GM18868 (cell line): ENCODE measurements at regions not wholly inside any gene's neighbourhood (a gene's known extent, or its start where the extent isn't known, plus 50 kb on each side); places are given as distances from the start of the nearest gene placed in this dataset.

Source experiments
- ATAC-seq: cut with Tn5 transposase; IDR thresholded peaks from one replicate; pipeline ENCODE4 v1.9.1; 2021; ENCODE audit warnings: mild to moderate bottlenecking, moderate library complexity; ENCODE audit not compliant: unreplicated experiment

DNA sequence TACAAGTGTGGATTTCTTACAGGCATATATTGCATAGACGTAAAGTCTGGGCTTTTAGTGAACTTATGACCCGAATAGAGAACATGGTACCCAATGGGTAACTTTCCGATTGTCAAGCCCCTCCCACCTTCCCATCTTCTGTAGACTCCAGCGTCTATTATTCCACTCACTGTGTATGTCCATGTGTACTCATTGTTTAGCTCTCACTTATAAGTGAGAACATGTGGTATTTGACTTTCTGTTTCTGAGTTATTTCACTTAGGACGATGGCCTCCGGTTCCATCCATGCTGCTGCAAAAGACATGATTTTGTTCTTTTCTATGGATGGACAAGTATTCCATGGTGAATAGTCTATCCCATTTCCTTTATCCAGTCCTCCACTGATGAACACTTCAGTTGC, 306.4 kb downstream of the CD83 start:
- no peak for ATAC-seq

DNA sequence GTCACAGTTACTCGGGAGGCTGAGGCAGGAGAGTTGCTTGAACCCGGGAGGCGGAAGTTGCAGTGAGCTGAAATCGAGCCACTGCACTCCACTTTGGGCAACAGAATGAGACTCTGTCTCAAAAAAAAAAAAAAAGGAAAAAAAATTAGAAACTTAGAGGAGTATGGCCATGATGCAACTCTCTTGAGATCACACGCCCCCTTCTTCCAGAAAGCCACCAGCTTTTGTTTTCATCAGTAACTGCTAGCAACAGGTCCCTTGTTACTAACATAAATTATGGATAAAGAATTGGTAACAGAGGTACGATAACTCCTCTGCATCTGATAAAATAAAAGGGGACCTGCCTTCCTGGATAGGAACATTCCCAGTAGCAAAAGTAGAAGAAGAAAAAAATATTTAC, 308.2 kb downstream of the CD83 start:
- no peak for ATAC-seq

DNA sequence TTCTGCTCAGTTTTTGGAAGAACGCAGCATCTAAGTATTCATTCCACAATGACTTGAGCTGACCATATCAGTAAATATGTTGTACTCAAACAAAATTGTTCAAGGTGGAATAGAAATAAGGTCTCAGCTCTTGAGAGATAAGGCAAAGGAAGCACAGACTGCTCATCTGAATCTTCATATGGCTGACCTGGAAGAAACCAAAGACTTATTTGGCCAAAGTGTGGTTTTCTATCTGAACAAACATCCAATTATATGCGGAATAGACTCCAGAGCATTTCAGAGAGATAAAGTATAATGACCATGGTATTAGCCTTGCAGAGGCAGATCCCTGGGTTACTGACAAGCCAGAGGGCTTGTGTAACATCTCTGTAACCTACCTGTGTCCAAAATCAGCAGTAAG, 308.7 kb downstream of the CD83 start:
- no peak for ATAC-seq

DNA sequence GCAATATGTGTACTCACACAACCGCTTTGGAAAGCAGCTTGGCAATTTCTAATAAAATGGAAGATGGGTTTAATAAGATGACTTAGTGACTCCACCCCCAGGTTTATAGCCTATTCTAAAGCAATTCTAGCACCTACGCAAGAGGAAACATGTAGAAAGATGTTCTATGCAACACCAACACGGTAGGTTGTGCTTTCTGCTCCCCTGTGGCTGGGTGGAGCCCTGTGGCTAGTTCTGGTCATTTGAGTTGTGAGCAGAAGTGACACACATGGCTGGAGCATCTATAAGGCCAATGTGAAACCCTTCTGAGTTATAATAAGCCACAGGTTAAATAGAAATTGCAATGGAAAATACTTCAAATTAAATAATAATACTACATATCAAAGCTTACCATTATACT, 310.7 kb downstream of the CD83 start:
- ATAC-seq: no peak

DNA sequence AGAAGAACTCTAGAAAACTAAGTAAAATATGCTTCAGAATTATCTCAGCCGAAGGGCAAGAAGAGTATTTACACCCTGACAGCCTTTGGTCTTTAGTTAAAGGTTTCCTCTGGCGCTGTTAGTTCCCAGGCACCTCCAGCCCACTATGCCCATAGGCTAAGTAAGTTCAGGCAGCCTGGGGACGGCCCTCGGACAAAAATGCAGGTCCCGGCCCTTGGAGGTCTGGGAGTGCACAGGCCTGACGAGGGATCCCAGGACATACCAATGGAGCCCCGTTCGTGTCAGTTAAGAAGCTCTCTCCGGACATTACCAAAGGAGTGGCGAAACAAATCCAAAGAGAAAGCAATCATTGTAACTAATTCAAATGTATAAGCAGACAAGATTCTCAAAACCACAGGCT, 311.8 kb downstream of the CD83 start:
- ATAC-seq: no peak

DNA sequence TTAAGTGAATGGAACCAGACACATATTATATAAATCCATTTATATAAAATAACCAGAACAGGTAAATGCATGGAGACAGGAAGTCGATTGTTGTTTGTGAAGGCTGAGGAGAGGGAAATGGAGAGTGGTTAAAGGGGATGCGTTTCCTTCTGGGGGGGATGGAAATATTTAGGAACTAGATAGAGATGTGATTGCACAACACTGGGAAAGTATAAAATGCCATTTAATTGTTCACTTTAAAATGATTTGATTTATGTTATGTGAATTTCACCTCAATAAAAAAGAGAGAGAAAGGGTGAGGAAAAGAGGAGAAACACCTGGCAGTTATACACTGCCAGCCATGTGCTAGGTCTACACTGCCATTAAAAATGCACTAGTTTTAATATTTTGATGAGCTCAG, 312.6 kb downstream of the CD83 start:
- no peak for ATAC-seq

DNA sequence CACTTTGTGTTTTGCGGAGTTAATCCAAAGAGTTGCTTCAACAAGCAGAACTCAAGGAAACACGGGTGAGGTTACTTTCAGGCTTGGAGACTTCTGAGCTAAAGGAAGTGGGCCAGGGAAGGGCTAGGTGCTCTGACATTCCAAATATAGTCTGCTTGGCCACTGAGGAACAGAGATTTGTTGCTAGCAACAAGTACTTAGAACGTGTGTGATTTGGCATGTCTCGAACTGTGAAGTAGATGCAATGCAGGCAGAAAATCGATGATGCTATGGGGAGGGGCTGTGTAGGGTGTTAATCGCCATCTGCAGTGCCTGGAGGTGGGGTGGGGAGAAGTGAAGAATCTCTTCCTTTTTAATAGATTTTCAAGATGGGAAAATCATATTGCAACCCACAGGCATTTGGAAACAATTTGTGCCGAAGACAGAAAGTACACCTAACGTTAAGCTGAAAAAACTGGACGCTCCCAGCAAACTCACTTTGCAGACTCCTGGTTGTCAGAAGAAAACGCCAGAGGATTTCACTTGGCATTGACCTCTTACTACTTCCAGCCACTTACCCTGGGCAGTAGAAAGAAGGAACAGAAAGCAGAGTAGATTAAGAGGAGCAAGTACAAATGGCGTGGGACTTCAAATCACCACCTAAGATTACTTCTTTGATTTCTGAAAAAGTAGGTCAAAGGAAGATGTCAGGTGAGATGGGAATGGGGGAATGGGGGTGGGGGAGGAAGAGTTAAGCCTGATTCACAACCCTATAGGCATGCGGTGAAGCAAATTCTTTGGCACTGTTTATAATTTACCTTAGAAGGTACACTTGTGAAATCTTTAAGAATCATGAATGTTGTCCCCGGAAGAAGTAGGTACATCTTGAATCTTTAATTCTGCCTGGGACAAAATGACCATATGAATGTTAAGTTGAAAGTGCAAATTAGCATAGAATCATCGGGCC, 314.1 kb downstream of the CD83 start:
- no peak for ATAC-seq

DNA sequence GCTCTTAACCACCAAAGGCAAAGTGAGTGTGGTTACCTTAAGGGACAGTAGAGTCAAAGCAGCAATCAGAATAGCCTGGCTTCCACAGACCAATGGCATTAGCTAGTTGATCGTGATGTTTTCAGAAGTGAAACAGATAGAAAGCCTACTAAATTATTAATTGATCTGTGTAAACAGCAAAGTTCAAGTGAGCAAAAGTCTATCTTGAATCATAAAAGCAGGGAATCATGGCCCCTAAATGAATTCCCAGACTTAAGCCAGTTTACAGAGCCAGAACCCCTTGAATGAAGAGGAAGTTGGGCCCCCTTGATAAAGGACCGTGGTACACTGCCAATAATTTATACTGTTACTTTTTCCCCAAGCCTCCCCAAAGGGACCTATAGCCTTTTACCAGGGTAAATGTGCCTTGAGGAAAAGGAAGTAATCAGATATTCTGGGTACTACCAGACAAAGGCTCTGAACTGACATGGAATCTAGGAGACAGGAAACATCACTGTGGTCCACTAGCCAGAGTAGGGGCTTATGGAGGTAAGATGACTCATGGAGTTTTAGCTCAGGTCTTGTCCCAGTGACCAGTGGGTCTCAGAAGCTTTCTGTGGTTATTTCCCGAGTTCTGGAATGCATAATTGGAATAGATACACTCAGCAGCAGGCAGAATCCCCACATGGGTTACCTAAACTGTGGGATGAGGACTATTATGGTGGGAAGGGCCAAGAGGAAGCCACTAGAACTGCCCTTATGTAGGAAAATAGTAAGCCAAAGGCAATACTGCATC, 317.5 kb downstream of the CD83 start:
- no peak for ATAC-seq

DNA sequence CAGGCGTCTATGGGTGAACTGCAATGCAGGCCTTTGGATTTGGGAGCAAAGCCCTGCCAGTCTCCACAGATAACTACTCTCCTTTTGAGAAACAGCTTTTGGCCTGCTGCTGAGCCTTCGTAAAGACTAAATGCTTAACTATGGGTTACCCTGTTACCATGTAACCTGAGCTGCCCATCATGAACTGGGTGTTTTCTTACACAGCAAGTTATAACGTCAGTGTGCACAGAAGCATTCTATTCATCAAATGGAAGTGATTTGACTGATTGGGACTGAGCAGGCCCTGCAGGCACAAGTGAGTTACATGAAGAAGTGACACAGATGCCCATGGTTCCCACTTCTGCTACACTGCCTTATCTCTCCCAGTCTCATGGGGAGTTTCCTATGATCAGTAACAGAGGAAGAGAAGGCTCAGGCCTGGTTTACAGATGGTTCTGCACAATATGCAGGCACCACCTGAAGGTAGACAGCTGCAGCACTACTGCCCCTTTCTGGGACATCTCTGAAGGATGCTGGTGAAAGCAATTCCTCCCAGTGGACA, 319.1 kb downstream of the CD83 start:
- no peak for ATAC-seq

DNA sequence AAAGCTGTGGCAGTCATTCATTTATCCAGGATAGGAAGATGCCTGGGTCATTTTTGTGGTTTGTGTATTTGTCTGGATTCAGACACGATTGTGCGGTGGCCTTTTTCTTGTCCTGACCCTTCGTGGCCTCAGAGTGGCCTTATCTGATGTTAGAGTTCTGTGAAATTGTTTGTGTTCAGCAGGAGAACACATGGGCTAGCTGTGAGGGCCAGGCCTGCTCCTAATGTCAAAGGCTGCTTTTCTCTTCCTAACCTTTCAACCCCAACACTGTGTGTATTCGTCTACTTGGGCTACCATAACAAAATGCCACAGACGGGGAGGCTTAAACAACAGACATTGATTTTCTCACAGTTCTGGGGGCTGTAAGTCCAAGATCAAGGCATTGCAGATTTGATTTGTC, 321.8 kb downstream of the CD83 start:
- ATAC-seq: no peak

DNA sequence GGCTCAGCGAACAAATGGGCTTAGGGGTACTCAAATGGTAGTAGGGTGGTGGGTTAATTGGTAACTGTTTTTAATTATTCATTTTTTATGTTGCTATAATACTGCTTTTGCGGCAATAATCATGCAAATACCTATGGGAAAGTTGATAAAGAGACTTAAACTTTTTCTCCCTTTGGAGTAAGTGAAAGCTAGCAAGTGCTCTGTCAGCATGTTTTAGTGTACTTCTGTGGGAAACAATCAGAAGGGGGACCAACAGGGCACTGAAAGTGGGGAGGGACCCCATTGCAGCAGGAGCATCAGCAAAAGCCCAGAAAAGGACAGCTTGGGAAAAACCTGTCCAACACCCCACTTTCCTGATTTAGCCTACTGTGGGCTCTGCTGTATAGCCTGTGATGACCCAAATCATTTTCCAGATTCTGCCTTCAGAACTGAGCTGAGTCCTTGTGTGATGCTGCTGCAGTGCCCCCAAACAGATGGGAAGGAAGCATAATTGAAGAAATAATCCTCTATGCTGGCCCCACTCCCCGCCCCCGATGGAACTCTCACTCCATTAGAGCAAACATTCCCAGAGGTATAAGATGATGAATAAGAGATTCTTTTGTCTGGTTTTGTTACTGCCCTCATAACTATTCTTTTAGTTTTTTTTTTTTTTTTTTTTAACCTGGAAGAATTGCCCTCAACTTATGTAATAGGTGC, 322.8 kb downstream of the CD83 start:
- no peak for ATAC-seq

DNA sequence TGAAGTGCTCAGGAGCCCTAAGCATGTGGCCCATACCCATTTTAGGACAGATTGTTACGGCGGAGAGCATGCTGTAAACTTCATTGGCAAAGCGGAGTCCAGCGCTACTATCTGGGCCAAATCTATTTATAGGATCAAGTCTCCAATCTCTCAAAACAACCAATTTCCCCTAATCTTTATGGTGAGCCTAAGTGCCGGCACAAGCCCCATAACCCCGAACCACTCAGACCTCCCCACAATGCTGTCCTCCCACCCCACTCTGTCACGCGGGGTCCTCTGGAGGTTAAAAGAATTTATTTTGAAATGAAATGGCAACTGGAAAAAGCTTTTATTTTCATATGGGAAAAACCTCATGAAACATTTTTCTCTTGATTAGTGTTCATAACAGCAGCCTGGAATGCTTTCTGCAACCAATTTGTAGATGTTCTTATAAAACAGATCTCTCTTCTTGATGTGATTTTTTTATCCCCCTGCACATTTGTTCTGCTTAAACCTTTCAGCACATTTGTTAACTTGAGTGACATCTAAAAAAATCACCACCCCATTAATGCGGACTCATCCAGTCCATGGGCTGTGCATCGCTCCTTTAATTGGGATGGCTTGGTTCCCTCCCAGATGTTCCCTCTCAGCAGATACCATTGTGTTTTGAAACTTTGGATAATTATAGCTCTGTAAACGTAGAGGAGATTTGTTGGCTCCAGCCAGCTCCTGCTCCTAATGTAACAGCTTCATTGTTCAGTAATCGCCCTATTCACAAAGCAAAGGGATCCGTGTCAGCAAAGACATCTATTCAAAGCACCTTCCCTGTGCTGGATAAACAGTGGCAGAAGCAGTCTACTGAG, 323.6 kb downstream of the CD83 start:
- ATAC-seq: no peak

DNA sequence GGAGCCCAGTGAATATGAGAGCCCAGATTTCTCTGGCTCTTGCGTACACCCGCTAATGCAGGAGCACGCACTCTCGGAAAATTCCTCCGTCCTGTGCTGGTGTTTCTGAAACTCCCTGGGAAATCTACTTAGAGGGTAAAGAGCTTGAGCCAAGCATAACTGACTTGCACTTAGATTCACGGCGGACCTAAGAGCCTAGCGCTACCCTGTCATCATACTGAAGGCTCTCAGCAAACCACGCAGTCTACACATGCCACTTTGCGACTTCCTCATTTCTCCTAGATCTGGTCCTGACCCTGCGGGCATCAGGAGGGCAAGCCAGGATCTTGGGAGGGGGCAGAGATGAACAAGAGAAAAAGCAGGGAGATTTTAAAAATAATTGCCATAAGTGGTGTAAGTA, 324.7 kb downstream of the CD83 start:
- no peak for ATAC-seq

DNA sequence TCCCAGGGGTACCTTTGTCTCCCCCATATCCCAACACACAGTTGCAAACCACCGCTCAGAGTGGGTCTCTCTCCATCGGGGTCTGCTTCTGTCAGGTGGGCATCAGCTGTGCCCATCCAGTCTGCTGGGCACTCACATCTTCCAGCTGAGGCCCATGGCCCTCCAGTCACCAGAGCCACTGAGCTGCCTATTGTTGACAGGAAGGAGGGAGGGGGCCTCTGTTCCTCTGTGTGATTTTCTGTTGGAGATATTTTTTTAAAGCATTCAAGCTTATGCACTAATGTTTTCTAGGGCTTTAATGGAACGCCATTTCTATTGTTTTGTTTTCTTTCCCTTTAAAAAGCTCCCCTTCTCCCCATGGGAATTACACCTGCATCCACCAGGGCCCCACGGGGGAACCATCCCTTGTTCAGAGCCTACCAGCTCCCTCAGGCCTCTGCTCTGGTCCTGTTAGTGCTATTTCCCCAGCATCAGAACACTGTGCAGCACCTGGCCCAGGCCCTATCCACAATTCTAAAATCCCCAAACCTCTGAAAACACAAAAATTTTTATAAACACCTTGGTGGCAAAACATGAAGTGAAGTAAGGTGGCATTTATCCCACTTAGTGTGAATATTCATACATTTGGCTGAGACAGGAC, 326.2 kb downstream of the CD83 start:
- no peak for ATAC-seq

DNA sequence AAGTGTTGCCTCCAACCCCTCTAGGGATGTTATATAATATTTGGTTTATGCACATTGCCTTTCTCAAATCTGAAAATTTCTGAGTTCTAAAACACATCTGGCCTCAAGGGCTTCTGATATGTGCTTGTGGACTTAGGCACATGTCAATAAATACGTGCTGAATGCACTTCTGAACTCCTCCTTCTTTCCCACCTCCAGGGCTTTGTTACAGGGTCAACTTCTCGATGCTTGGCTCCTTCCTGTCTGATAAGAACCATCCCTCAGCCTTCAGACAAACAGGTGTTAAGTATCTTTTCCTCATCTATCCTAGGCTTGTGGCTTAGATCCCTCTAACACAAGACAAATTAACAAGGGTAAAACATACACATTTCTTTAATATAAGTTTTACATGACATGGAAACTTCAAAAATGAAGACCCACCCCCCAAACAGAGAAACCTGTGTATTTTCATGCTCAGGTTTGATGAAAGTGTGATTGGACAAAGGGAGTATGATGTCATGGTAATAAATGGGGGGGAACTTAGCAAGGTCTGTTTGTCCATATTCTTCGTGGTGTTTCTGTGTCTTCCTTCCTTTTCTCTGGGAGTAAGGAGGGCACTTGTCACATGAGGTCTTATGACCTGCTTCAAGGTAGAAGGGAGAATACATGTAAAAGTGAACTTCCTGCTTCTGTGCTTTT, 326.9 kb downstream of the CD83 start:
- no peak for ATAC-seq

DNA sequence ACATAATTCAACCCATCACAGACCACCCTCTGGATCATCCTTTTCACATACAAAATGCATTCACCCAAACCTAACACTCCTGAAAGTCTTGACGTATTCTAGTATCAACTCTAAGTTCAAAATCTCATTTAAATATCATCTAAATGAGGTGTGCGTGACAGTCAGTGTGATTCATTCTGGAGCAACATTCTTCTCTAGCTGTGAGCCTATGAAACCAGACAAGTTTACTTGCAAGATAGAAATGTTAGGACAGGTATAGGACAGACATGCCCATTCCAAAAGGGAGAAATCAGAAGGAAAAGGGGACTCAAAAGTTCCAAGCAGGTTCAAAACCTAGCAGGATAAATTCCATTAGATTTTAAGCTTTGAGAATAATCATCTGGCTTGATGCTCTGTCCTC, 329.7 kb downstream of the CD83 start:
- no peak for ATAC-seq

DNA sequence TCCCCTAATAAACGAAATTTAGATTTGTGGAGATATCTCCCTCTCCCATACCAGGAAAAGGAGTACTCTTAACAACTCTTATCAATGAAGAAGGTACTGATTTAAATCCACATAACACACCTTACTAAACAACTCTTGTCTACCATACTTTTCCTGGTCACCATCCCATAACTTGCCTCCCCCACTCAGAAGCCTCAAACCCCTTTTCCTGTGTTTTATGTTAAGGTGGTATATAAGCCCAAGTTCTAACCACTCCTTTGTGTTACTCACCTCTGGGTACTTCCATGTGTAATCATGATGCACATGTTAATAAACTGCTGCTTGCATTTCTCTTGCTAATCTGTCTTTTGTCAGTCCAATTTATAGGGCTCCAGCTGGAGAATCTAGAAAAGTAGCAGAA, 330.7 kb downstream of the CD83 start:
- ATAC-seq: no peak

DNA sequence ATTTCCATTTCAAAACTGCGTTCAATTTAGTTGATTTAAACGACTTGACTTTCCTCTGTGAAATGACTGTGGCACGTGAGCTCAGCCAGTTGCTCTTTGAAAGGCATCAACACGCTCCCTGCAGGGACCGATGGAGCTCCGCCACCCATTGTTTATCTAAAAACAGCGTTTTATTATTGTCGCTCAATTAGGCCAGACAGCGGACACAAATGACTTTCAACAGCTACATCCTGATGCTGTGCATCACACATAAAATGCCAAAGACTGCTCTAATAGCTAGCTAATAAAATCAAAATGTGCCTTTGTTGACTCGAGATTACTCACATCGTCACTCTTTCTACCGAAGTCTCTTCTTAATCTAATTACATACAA, 332.5 kb downstream of the CD83 start:
- no peak for ATAC-seq

DNA sequence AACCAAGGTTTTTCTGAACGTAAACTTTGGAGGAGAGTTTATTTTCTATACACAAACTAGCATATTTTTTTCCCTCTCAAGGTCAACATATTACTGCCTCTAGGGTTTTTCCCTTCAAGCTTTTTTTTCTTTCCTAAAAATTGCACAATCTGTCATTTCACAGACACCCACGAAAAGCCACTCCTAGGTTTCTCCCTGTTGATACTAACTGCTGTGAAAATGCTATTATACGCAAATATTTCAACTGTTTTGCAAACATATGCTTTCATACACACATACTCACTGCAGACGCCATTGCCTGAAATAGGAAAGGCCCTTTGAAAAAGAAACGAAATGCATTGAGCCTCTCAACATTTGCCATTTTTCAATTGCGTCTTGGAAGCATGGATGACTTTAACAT, 333.0 kb downstream of the CD83 start:
- no peak for ATAC-seq
